NCI-H774 (cell line): ENCODE measurements at regions not wholly inside any gene's neighbourhood (a gene's known extent, or its start where the extent isn't known, plus 50 kb on each side); places are given as distances from the start of the nearest gene placed in this dataset.
A peak's percentile ranks its signal among the peaks of the same experiment; 100 is the strongest.
"Not testable (repeated sequence)": the region's sequence is repeated elsewhere in the genome, so short reads cannot be mapped to it uniquely, and the experiment has no call there.

ENCODE experiments used
- DNase-seq: peaks from one replicate; lab custom pipeline; 2025; lab: John Stamatoyannopoulos, UW

GRCh38 chrX:9383655-9384054 lies 81.2 kb upstream of the TBL1X start:
- no peak for DNase-seq

DNA sequence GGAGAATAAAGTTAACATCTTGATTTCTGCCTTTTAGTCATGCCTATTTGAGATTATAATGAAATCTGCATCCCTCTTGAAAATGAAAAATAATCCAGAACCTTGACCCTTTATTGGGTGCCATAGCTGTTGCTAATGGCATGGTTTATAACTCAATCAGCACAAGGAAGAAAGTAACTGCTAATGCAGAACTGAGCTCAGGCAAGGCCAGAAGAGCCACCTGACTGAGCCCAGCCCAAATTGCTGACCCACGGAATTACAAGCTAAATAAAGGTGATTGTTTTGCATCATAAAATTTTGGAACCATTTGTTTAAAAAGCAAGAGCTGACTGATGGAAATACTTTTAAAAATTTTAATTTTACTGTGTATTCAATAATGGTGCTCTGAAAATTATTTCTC lies 76.4 kb upstream of the TBL1X start:
- no peak for DNase-seq

GRCh38 chrX:9390121-9390520 lies 74.7 kb upstream of the TBL1X start:
- DNase-seq: no peak

DNA sequence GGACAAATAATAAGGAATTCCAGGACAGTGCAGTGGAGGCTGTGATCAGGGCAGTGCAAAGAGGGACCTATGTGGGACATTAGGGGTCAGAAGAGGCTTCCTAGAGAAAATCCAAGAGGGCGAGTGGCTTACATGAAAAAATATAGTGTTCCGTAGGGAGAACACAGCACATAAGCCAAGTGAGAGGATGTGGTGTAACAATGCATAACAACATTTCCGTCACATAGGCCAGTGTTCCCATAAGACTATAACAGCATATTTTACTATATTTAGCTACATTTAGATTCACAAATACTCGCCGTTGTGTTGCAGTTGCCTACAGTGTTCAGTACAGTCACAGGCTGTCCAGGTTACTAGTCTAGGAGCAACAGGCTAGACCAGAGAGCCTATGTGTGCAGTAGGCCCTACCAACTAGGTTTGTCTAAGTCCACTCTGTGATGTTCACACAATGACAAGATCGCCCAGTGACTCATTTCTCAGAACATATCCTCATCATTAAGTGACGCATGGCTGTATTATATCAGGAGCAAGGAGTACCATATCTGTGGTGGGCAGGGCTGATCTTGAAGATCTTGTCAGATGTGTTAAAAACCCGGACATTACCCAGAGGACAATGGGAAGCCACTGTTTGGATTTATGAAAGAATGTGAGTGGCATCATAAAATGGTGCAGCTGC lies 74.0 kb upstream of the TBL1X start:
- no peak for DNase-seq

DNA sequence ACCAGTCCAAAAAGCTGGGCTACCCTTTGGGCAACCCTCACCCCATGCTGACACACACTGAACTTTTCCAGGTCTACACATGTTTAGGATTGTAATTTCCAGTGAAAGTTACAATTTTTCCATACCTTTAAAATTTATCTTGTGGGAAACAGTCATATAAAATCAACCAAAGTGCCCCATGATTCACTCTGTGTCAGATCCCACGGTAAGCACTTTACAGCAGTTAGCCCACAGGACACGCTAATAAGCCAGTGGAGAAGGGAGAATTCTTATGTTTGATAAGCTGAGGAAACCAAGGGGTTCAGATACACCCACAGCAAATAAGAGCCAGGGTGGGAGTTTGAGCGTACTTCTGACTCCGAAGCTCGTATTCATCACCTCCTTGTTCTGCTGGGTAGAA lies 72.4 kb upstream of the TBL1X start:
- DNase-seq: no peak

GRCh38 chrX:9393571-9393970 lies 71.3 kb upstream of the TBL1X start:
- DNase-seq: no peak

GRCh38 chrX:9394212-9394611 lies 70.6 kb upstream of the TBL1X start:
- DNase-seq: no peak

- no peak for DNase-seq
These were observed 67.9 kb upstream of the TBL1X start for GRCh38 chrX:9396930-9397329.

GRCh38 chrX:9401051-9401450 lies 63.8 kb upstream of the TBL1X start:
- no peak for DNase-seq

DNA sequence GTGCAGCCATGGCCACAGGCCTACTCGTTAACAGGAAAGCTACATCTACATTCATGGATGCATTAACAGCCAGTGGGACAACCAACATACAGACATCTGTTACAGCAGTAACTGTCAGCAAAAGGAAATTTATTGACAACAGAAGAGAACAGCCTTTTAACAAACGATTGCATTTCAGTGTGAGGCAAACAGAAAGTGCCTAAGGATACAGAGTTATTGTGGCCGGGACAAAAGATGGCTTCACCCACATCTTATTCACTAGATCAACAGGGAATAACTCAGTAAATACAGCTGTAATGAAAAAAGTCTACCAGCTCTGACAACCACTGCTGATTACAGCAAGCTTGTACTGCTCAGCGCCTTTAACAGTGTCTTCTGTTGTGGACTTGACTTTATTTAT lies 61.5 kb upstream of the TBL1X start:
- peak; percentile 5 for DNase-seq

- not testable (repeated sequence) for DNase-seq
These were observed 59.2 kb upstream of the TBL1X start for GRCh38 chrX:9405635-9406034.

GRCh38 chrX:9410889-9411288 lies 54.0 kb upstream of the TBL1X start:
- not testable (repeated sequence) for DNase-seq

GRCh38 chrX:9411682-9412081 lies 53.2 kb upstream of the TBL1X start:
- DNase-seq: not testable (repeated sequence)

- DNase-seq: no peak
These were observed 50.4 kb upstream of the TBL1X start for GRCh38 chrX:9414416-9414815.
